Keratinocyte (primary cell): ENCODE measurements at regions not wholly inside any gene's neighbourhood (a gene's known extent, or its start where the extent isn't known, plus 50 kb on each side); places are given as distances from the start of the nearest gene placed in this dataset.

Experiments
- DNase-seq: peaks from one replicate; pipeline ENCODE4 v3.0.0-alpha.2; 2011; ENCODE audit warnings: low read depth, missing footprints, low spot score
- FAIRE-seq: peaks from 2 replicates; lab custom pipeline; 2011; peaks lifted over from hg19 to GRCh38; lab: Jason Lieb, UNC
- H2AFZ ChIP-seq: 2 replicates; pipeline ENCODE4 v1.6.0; 2012; ENCODE audit warnings: low read length, control low read depth, inconsistent platforms; ENCODE audit not compliant: control insufficient read depth
- H3K27ac ChIP-seq: 2 replicates; pipeline ENCODE4 v1.5.1; 2011; ENCODE audit warnings: low read length; ENCODE audit not compliant: control insufficient read depth, insufficient read depth
- H3K27me3 ChIP-seq: 3 replicates; pipeline ENCODE4 v1.6.0; 2011; ENCODE audit warnings: low read length; ENCODE audit not compliant: control insufficient read depth, insufficient read depth; ENCODE audit errors: extremely low read depth
- H3K36me3 ChIP-seq, 2 experiments: 2 replicates in 1 of 2; 3 replicates in 1 of 2; pipeline ENCODE4 v1.5.1; 2011; ENCODE audit warnings: low read length in 2 of 2, mild to moderate bottlenecking in 1 of 2; ENCODE audit not compliant: control insufficient read depth in 2 of 2, insufficient read depth in 2 of 2; ENCODE audit errors: extremely low read depth in 1 of 2
- H3K4me1 ChIP-seq: 3 replicates; pipeline ENCODE4 v1.5.1; 2011; ENCODE audit warnings: low read length; ENCODE audit not compliant: control insufficient read depth, insufficient read depth; ENCODE audit errors: extremely low read depth
- H3K4me2 ChIP-seq: 3 replicates; pipeline ENCODE4 v1.6.0; 2011; ENCODE audit warnings: low read depth, low read length; ENCODE audit not compliant: control insufficient read depth, insufficient read depth; ENCODE audit errors: extremely low read depth
- H3K4me3 ChIP-seq, 3 experiments: fragments of 200-600 bp in 1 of 3; sonication (generic) in 1 of 3; 2 replicates in 2 of 3; 3 replicates in 1 of 3; pipeline ENCODE4 v1.5.1; 2011 to 2016; ENCODE audit warnings: low read length in 3 of 3, mild to moderate bottlenecking in 3 of 3, control low read depth in 2 of 3, inconsistent platforms in 1 of 3, low read depth in 1 of 3, mixed read lengths in 1 of 3, mixed run types in 1 of 3, moderate library complexity in 1 of 3; ENCODE audit not compliant: control insufficient read depth in 2 of 3, insufficient read depth in 2 of 3; ENCODE audit errors: extremely low read depth in 1 of 3
- H3K79me2 ChIP-seq: 2 replicates; pipeline ENCODE4 v1.6.0; 2012; ENCODE audit warnings: low read length; ENCODE audit not compliant: control insufficient read depth, insufficient read depth
- H3K9ac ChIP-seq: 3 replicates; pipeline ENCODE4 v1.6.0; 2011; ENCODE audit warnings: low read length; ENCODE audit not compliant: control insufficient read depth, insufficient read depth; ENCODE audit errors: extremely low read depth
- H3K9me1 ChIP-seq: 3 replicates; pipeline ENCODE4 v1.6.0; 2011; ENCODE audit warnings: low read length; ENCODE audit not compliant: control insufficient read depth, insufficient read depth; ENCODE audit errors: extremely low read depth
- H3K9me3 ChIP-seq: 2 replicates; pipeline ENCODE4 v1.5.1; 2012; ENCODE audit warnings: low read depth, low read length; ENCODE audit not compliant: control insufficient read depth
- H4K20me1 ChIP-seq: 3 replicates; pipeline ENCODE4 v1.6.0; 2011; ENCODE audit warnings: low read length; ENCODE audit not compliant: control insufficient read depth, insufficient read depth; ENCODE audit errors: extremely low read depth
- EZH2 ChIP-seq: IDR thresholded peaks from one replicate; pipeline ENCODE4 v1.6.1; 2012; ENCODE audit warnings: inconsistent platforms, mild to moderate bottlenecking, low read length, moderate library complexity
- dilution Hi-C: fragments of 300-500 bp; cut with MboI; formaldehyde crosslinking; loops from one replicate; pipeline ENCODE4 v1.7.0; 2020; ENCODE audit warnings: low sequenced_read_pairs; ENCODE audit not compliant: extremely low pct_ligation_motif_present
- TF ChIP-seq, protein P1 (sequence below), 3 experiments: IDR thresholded peaks in 1 of 3; conservative IDR thresholded peaks in 1 of 3; optimal IDR thresholded peaks in 1 of 3; 2 replicates in 2 of 3; 3 replicates in 1 of 3; pipeline versions ENCODE3 to v1.5.1; 2011; ENCODE audit warnings: low read length in 3 of 3, mild to moderate bottlenecking in 3 of 3, moderate library complexity in 2 of 3, control low read depth in 1 of 3, inconsistent platforms in 1 of 3; ENCODE audit not compliant: insufficient read depth in 2 of 3; ENCODE audit errors: extremely low read depth in 1 of 3

DNA sequence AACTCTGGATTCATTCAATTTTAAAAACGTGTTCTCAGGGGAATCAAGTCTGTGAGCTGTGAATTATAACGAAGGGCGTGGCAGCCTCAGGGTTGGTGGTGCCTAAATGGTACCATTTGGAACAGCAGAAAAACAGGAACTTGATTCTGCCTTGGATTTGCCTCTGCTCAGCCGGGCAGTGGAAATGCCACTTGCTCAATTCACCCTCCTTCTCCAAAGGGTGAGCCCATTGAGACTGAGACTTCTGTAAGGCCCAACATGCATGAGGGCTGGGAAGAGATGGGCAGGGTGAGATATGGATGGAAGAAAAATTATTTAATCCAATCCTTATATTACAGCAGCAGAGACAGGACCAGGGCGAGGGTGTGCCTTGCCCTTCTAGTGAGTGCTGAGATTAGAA lies 107.1 kb upstream of the HABP2 start:
- Histone ChIP-seq H3K9me3 (no peaks in the 10 kb centered on the region), H3K79me2 (no peaks in the 10 kb centered on the region), H2AFZ (no peak overlapping the region), H3K27ac (no peak overlapping the region), H4K20me1 (no peaks in the 10 kb centered on the region), H3K27me3 (no peaks in the 10 kb centered on the region), H3K36me3 (no peaks in the 10 kb centered on the region), H3K9ac (no peak overlapping the region), H3K4me1 (no peaks in the 10 kb centered on the region), H3K9me1 (no peaks in the 10 kb centered on the region), H3K4me2 (no peak overlapping the region), H3K4me3 (no peak overlapping the region)
- DNase-seq (no peak), FAIRE-seq (no peak)
- dilution Hi-C loops, result no loop called here
- TF ChIP-seq, protein P1, sequence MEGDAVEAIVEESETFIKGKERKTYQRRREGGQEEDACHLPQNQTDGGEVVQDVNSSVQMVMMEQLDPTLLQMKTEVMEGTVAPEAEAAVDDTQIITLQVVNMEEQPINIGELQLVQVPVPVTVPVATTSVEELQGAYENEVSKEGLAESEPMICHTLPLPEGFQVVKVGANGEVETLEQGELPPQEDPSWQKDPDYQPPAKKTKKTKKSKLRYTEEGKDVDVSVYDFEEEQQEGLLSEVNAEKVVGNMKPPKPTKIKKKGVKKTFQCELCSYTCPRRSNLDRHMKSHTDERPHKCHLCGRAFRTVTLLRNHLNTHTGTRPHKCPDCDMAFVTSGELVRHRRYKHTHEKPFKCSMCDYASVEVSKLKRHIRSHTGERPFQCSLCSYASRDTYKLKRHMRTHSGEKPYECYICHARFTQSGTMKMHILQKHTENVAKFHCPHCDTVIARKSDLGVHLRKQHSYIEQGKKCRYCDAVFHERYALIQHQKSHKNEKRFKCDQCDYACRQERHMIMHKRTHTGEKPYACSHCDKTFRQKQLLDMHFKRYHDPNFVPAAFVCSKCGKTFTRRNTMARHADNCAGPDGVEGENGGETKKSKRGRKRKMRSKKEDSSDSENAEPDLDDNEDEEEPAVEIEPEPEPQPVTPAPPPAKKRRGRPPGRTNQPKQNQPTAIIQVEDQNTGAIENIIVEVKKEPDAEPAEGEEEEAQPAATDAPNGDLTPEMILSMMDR (optimal IDR thresholded peaks at IDR 0.05 in 1 of 3, IDR thresholded peaks at IDR 0.05 in 1 of 3, conservative IDR thresholded peaks at IDR 0.05 in 1 of 3; ENCODE audit: extremely low read depth in 1 of 3, insufficient read depth in 2 of 3, low read length in 3 of 3), result no peak

DNA sequence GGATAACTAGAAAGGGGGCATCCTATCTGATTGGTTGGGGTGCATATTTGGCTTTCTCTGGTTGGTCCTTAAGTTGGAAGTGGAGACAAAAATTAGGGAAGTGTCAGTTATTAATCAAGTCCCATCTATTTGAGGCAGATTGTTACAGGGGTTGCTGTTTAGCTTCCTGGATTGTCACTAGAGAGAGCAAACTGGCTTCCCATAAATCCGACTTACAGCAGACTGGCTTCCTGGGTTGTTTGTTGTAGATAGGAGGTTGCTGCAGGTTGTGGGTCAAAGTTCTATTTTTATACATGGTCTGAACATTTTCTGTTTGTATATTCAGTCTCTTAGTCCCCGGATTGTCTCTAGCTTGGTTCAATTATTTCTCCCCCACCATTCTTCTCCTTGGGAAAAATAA lies 106.1 kb upstream of the HABP2 start:
- TF ChIP-seq, protein P1 (optimal IDR thresholded peaks at IDR 0.05 in 1 of 3, IDR thresholded peaks at IDR 0.05 in 1 of 3, conservative IDR thresholded peaks at IDR 0.05 in 1 of 3; ENCODE audit: extremely low read depth in 1 of 3, insufficient read depth in 2 of 3, low read length in 3 of 3), result no peak
- no peak for TF ChIP-seq EZH2
- no peaks in the 10 kb centered on the region for H4K20me1 ChIP-seq
- DNase-seq (no peak), FAIRE-seq (no peak)
- no peaks in the 10 kb centered on the region for H3K79me2 ChIP-seq
- H3K9me3 ChIP-seq, result no peaks in the 10 kb centered on the region
- H3K4me1 ChIP-seq, result no peaks in the 10 kb centered on the region
- no peak overlapping the region for H3K4me2 ChIP-seq
- no peak overlapping the region for H3K27ac ChIP-seq
- no peaks in the 10 kb centered on the region for H3K27me3 ChIP-seq
- H3K9me1 ChIP-seq, result no peaks in the 10 kb centered on the region
- H3K4me3 ChIP-seq, result no peak overlapping the region
- no peaks in the 10 kb centered on the region for H3K36me3 ChIP-seq
- H2AFZ ChIP-seq, result no peak overlapping the region
- dilution Hi-C loops, result no loop called here
- H3K9ac ChIP-seq, result no peak overlapping the region
